ENCODE measurements at regions not wholly inside any gene's neighbourhood (a gene's known extent, or its start where the extent isn't known, plus 50 kb on each side); places are given as distances from the start of the nearest gene placed in this dataset.

- TF ChIP-seq CTCF (IDR thresholded peaks at IDR 0.05; ENCODE audit: extremely low read depth in 1 of 2, insufficient read depth in 1 of 2, low read depth in 1 of 2, low read length in 2 of 2) (no peak), POLR2AphosphoS5 (IDR thresholded peaks at IDR 0.05; ENCODE audit: insufficient read depth, low read depth, low read length) (no peak), POLR2A (IDR thresholded peaks at IDR 0.05; ENCODE audit: low read depth, low read length) (no peak), EZH2 (IDR thresholded peaks at IDR 0.05; ENCODE audit: borderline replicate concordance, low read depth, low read length, severe bottlenecking) (no peak), GATA2 (IDR thresholded peaks at IDR 0.05; ENCODE audit: insufficient read depth, insufficient read length, low read depth, low read length) (no peak), MYC (IDR thresholded peaks at IDR 0.05; ENCODE audit: low read depth, low read length) (no peak)
Observed at GRCh38 chr10:128432423-128432822, 306.2 kb upstream of the MKI67 start.
